ENCODE measurements at regions not wholly inside any gene's neighbourhood (a gene's known extent, or its start where the extent isn't known, plus 50 kb on each side); places are given as distances from the start of the nearest gene placed in this dataset.

GRCh38 chr20:39651645-39652325 lies 689.6 kb downstream of the DHX35 start:
- no peak for TF ChIP-seq CTCF (IDR thresholded peaks at IDR 0.05)
- no peak for TF ChIP-seq POLR2A (IDR thresholded peaks at IDR 0.05)
- no peak for TF ChIP-seq EP300 (IDR thresholded peaks at IDR 0.05)

Measured in sigmoid colon (tissue), 4 donors.